Heart left ventricle (tissue), 13 donors: ENCODE measurements at regions not wholly inside any gene's neighbourhood (a gene's known extent, or its start where the extent isn't known, plus 50 kb on each side); places are given as distances from the start of the nearest gene placed in this dataset.

Experiments used
- POLR2A ChIP-seq, 2 donors: fragments of 450-650 bp; IDR thresholded peaks; one replicate each; pipeline ENCODE4 v1.6.1; 2017; ENCODE audit warnings: antibody characterized with exemption in 2 of 2, mild to moderate bottlenecking in 2 of 2, moderate library complexity in 2 of 2
- TF ChIP-seq, protein P1 (sequence below), 12 donors: fragments of 200-600 bp; sonication (generic) in 4 of 12; IDR thresholded peaks; one replicate each; pipeline versions ENCODE4 v1.5.0 to v1.8.0; 2018 to 2022; ENCODE audit warnings: antibody characterized with exemption in 12 of 12, mild to moderate bottlenecking in 5 of 12
- donor health status: ischemic (EF 13 %, LVEDD 7.1; RV severe dilation, severe dysfunction).
- donor health status: DM: no; HTN: yes; CAD: no.
- donor health status: DM: no; HTN: no; CAD: no.
- donor health status: ischemic (EF 25% LVEDD 6.9; RV normal size, moderate dysfunction).
- donor health status: ischemic (EF 25% LVEDD 5.7; RV mildly dilated, moderate dysfunction).
- donor health status: ischemic (EF 35%, LVEDD 5.7; RV mildly dilated, moderate dysfunction).
- donor health status: nonischemic (EF 11% LVEDD 7.7; RV severe dilation, severe dysfunction).
- donor health status: DM: yes; HTN: yes; CAD: no.
- donor health status: PGD.
- donor health status: ischemic (EF 29% LVEDD 5.4; RV normal size, mild dysfunction).
- donor health status: nonischemic (EF 23%, LVEDD 6.1; RV moderate dilation, normal function).

DNA sequence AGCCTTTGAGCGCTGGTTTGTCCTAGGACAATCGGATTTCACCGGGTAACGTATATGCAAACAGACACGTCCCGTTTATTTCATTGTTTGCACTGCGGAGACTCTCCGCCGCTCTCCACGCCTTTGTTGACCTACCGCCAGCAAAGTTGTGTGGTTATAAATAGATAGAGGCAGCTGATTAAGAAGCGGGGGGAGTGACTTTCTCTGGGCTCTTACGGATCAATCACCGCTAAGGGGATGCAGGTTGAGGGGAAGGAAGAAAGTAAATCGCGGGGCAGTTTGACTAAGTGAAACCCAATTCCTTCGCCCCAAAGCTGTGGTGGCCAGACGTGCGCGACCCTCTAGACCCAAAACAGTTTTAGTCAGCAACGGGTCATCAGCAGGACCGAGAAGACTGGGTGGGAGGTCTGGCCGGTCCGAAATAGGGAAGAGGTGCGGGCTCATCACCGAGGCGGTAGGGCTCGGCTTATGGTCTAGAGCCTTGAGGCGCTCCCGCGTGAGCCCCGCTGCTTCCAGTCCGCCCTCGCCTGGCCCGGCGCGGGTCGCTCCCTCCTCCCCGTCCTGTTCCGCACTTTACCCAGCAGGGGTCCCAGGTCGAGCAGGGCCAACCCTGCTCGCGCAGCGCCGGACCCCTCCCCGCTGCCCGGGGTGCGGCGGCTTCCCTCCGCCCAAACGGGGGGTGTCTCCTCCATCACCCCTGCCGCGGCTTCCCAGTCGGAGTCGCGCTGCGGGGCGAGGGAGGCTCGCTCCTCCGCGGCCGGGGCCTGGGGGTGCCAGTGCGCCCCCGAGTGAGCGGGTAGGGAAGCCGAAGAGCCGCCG is 120.8 kb upstream of the RRP15 start:
- TF ChIP-seq, protein P1, sequence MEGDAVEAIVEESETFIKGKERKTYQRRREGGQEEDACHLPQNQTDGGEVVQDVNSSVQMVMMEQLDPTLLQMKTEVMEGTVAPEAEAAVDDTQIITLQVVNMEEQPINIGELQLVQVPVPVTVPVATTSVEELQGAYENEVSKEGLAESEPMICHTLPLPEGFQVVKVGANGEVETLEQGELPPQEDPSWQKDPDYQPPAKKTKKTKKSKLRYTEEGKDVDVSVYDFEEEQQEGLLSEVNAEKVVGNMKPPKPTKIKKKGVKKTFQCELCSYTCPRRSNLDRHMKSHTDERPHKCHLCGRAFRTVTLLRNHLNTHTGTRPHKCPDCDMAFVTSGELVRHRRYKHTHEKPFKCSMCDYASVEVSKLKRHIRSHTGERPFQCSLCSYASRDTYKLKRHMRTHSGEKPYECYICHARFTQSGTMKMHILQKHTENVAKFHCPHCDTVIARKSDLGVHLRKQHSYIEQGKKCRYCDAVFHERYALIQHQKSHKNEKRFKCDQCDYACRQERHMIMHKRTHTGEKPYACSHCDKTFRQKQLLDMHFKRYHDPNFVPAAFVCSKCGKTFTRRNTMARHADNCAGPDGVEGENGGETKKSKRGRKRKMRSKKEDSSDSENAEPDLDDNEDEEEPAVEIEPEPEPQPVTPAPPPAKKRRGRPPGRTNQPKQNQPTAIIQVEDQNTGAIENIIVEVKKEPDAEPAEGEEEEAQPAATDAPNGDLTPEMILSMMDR (IDR thresholded peaks at IDR 0.05), result peak in 3 of 12 donors; percentile 8 to 17 (median 13)
- TF ChIP-seq POLR2A (IDR thresholded peaks at IDR 0.05), result no peak
